Superior temporal gyrus (tissue), 1 donor: ENCODE measurements at regions not wholly inside any gene's neighbourhood (a gene's known extent, or its start where the extent isn't known, plus 50 kb on each side); places are given as distances from the start of the nearest gene placed in this dataset.
"Not testable (repeated sequence)": the region's sequence is repeated elsewhere in the genome, so short reads cannot be mapped to it uniquely, and the experiment has no call there.

Experiments
- DNase-seq: peaks from one replicate; pipeline ENCODE4 v3.0.0-alpha.2; 2016; ENCODE audit errors: extremely low spot score

DNA sequence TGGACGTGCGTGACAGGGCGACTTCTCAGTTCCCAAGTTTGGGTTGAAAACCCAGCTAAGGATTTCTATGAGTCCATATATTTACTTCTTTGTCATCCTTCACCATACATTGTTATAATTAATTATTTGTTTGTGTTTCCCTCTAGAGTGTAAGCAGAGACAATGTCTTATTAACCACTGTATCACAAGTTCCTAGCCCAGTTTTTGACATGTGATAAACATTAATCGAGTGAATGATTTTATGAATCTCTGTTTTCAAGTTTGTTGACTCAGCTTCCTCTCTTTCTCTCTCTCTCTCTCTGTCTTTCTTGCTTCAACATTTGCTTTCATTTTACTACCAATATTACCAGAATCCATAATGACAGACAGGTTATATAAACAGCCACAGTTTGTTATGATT, 1259.6 kb upstream of the TENM4 start:
- no peak for DNase-seq

DNA sequence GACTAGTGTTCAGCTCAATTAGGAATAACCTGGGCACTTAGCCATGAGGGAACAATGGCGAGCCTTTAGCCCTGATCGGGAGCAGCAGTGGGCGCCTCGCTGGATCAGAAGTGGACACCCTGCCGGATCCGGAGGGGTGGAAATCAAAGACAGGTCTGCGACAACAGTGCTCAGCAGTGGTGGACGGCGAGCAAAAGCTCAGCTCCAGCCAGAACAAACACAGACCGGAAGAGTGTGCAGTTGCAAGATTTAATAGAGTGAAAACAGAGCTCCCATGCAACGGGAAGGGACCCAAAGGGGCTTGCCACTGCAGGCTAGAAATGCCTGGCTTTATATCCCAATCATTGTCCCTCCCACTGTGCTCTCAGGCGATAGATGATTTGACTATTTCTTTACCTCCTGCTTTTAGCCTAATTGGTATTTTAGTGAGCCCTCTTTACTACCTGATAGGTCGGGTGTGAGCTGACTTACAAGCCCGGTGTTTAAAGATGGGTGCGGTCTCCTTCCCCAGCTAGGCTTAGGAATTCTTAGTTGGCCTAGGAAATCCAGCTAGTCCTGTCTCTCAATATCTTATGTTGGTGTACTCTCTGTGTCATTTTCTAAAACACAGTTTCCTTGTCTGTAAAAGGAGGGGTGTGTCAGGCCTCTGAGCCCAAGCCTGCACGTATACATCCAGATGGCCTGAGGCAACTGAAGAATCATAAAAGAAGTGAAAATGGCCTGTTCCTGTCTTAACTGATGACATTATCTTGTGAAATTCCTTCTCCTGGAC, 1258.8 kb upstream of the TENM4 start:
- not testable (repeated sequence) for DNase-seq

DNA sequence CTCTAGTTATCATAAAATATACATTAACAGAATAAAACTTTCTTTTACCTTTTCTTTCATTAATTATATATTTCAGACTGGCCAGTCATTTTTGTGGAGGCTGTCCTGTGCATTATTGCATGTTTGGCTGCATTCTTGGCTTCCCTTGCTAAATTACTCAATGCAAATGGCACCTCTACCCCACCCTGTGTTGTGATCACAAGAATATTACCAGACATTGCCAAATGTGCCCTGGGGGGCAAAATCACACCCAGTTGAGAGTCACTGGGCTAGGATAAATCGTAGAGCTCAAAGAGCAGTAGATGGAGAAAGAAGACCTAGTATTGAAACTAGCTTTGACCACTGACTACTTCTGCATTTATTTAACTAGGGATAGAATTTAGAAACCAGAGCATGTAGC, 1257.8 kb upstream of the TENM4 start:
- no peak for DNase-seq

DNA sequence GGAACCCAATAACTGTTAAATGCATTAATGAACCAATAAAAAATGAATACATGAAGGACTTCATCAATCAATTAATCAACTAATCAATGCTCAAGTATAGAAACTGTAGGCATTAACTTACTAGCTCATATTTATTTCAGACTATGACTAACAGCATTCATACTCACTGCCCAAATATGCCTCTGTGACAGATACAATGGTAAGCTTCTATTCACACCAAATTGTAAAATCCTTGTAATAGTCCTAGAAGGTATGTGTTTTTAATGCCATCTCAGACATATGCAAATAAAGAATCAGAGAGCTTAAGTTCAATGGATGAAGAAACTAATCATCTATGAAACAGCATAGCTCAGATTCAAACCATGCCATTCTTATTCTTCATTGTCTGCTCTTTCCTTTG, 1253.6 kb upstream of the TENM4 start:
- DNase-seq = no peak

DNA sequence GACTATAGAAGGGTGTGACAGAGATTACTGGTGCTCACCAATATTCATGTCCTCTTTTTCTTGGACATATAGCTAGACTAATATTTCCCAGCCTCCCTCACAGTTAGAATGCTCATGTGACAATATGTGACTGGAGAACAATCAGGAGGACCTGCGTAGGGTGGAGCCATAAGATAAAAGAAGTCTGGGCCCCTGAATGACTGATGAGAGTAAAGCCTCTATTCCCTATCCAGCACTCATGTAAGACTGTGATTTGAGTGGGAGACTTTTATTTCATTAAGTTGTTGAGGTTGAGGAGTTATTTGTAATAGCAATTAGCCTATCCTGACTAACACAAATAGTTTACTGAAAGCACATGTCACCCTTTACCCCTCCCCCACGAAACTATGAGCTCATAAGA, 1247.1 kb upstream of the TENM4 start:
- DNase-seq = no peak

DNA sequence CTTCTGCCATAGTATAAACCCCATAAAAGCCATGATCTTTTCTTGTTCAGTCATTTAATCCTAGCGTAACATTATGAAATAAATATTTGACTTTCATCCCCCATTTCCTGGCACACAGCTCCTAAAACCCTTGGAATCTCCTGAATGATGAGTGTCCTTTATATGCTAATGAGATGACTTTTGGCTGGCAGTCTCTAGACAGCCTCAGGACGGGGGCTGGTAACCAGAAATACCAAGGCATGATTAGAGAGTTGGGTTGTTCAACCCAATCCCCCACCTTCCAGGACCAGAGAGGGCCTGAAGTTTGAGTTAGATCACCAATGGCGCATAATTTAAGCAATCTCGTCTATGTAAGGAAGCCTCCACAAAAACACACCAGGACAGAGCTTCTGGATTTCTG, 1246.1 kb upstream of the TENM4 start:
- no peak for DNase-seq

DNA sequence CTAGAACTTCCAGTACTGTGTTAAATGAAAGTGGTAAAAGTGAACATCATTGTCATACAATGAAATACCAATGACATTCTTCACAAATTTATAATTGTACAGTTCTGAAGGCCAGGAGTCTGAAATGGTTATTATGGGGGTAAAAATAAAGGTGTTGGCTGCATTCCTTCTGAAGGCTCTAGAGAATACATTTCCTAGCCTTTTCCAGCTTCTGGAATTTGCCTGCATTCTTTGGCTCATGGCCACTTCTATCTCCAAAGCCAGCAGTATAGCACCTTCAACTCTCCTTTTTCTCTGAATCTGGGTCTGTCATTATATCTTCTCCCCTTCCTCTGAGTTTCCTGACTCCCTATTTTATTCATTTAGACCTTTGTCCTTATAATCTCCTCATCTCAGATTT, 1232.7 kb upstream of the TENM4 start:
- DNase-seq = no peak

DNA sequence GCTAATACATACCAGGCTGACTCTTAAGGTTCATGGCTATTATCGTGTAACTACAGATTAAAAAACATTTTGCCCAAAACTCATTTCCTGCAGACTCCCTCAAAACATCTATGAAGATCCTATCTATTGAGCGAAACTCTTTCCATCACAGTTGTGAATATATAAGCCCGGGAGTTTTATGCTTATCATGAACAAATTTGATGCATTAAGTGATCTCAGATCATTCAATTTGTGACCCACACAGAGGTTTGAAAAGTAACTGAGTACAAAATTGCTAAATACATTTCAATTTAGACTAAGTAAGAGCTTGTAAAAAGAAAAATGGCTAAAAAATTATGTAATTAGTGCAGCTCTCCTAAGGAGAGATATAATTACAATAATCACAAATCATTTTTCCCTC, 1228.8 kb upstream of the TENM4 start:
- no peak for DNase-seq

DNA sequence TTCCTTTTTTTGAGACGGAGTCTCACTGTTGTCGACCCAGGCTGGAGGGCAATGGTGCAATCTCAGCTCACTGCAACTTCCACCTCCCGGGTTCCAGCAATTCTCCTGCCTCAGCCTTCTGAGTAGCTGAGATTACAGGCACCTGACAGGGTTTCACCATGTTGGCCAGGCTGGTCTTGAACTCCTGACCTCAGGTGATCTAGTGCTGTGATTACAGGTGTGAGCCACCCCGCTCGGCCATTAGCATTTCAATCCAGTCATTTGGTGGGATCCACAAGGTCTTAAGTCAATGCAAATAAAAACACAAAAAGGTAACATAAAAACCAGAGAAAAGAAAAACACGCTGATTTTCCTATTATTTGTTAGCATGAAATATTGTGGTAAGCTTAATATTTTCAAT, 1227.2 kb upstream of the TENM4 start:
- no peak for DNase-seq

DNA sequence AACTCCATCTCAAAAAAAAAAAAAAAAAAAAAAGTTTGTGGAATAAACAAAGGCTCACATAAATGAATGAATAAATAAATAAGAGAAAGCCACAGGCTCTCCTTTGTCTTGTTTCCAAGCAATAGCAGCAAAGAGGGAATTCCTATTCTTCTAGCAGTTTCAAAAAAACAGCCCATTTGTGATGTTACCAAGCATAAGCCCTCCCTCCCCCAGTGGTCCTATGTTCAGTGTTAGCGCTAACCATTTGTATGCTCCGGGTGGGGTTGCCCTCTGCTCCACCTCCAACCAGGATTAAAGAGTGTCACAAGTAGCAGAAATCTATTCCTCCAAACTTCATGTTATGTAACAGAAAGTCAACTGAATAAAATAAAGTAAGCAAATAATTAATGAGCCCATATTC, 1215.0 kb upstream of the TENM4 start:
- no peak for DNase-seq

DNA sequence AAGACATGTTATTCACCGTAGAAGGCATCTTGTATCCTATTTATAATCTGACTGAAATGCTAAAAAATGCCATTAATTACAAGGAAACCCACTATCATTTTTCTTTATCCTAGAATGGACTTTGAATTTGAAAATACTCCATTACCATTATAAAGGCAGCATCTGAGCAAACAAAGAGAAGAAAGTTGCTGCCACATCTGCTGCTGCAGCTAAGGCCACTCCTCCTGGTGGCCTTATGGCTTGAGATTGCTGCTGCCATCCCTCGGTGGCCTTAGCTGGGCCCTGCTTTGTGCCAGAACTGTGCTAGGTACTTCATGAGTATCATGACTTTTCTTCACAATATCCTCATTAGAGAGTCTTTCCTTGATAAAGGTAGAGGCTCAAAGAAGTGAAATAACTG, 1210.1 kb upstream of the TENM4 start:
- DNase-seq = no peak

DNA sequence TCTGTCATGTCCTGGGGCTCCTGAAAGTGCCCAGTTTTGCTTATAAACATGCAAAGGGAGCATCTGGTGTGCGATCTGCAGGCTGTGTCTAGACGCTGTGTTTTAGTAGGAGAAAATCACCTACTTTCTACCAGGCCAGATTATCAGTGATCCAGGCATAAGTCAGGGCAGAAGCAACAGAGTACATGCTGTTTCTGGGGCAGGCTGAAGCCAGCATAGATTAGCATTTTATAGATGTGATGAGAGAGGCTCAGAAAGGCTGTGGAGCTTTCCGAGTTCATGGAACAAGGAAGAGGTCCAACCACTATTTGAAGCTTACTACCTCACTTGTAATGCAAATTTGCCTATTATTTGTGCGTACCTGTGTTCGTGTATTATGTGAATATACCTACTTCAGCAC, 1208.4 kb upstream of the TENM4 start:
- no peak for DNase-seq

DNA sequence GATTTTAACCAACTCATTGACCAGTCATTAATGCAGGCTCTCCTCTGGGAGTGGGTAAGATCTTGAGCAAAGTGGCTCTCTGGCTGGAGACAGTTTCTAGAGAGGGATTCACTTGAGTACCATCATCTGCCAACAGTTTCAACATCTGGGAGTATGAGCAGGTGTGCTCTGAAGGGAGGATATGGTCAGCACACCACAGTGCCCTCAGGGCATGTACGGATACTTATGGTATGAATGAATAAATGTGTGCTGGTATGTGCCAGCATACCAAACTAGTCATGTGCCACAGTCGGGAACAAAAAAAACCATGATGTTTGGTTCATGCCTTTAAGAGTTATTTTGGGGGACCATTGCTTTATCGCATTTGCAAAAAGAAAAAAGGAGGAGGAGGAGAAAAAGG, 1197.5 kb upstream of the TENM4 start:
- no peak for DNase-seq

DNA sequence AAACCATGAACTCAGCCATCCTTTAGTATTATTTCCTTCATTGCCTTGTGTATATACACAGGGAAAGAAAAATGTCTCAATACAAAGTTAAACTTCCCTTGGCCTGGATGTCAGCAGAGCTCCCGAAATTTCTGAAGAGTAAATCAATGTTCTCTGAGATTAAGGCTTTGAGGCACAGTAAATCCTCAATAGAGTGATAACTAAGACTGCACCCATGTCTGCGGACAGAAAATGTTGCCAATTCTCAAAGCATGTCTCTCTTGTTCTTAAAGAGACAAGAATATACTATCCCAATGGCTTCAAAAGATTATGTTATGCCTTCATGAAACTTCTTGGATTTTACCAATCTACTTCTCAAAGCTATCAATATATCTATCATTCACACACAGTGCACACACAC, 1196.7 kb upstream of the TENM4 start:
- DNase-seq = no peak

DNA sequence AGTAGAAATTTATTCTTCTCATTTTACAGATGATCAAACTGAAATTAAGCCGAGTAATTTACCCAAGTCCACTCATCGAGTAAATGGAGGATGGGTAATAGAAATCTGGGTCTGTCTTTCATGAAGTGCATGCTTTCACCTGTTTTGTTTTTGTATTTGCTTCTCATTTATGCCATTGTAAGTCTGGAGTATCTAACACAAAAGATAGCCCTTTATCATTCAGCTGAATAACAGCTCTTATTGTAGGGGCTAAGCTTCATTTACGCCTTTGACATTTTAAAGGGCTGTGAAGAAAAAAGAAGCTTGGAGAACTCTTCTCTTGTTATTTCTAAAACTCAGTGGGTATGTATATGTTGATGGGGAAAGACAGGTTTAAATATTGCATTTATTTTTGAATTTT, 1196.2 kb upstream of the TENM4 start:
- no peak for DNase-seq

DNA sequence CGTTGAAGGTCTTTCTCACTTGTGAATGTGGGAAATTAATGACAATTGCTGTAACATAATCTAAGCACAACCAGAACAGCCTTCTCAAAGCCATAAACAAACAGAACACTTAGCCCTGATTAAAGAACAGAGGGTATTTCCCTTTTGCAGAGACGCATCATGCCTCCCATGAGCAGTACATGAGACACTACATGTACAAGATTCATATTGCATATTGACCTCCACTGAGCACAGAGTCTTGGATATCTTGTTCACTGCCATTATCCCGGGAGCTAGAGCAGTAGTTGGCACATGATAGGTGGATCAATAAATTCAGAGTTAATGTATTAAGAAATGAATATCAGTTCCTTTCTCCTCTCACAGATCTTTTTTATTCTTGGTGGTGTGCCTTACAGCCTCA, 1194.3 kb upstream of the TENM4 start:
- no peak for DNase-seq

DNA sequence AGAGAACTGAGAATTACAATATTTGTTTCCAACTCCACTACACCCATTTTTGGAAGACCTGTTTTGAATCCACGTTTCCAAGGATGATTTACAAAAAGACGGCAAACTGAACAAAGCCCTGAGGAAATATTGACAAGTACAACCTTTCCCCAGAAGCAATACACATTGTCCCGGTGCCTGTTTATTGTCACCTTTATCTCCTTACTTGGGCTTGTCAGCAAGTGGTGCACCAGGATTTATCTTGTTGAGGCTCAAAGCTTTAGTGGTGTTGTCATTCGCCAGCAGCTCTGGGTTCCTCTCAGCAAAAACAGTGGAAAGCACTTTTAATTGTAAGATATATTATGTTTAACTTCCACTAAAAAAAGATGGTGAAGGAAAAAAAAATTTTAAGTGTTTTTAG, 1191.9 kb upstream of the TENM4 start:
- DNase-seq = no peak

DNA sequence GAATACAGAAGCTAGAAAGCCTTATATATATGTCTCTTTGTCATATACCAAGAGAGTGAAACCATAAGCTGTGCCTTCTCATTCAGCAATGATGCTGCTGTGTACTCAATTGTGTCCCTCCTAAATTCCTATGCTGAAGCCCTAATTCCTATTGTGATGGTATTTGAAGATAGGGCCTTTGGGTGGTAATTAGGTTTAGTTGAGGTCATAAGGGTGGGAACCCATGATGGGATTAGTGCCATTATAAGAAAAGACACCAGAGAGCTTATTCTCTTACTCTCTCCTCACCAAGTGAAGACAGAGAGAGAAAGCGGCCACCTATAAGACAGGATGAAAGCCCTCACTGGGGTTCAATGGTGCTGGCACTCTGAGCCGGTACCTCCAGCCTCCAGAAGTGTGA, 1191.3 kb upstream of the TENM4 start:
- no peak for DNase-seq

DNA sequence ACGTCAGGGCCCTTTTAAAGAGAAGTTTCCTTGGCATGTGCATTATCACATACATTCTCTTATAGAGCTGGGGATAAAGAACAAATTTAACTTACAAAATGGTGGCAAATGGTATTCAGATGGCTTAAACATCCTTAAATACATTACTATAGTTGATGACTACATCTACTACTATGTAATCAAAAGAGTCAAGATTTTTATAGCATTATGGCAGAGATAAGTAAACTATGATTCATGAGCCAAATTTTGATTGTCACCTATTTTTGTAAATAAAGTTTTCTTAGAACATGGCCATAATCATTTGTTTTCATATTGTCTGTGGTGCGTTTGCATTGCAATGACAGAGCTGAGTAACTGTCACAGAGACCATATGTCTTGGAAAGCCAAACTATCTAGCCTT, 1188.6 kb upstream of the TENM4 start:
- no peak for DNase-seq

DNA sequence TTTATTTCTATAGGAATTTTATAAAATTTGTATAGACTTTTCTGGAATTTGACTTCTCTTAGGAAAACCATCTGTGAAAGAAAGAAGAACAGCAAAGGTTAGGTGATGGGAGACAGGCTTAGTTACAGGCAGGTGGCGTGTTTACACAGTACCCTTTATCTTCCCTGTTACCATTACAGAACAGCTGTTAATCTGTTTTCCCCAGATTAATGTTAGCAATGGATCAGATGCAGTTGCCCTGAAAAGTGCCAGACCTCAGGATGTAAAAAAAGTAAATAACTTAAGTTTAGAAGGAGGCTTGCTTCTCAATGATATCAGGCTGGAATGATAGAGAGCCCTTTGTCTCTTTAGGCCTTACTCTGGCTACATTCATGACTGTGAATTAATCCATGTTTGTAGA, 1186.5 kb upstream of the TENM4 start:
- no peak for DNase-seq

DNA sequence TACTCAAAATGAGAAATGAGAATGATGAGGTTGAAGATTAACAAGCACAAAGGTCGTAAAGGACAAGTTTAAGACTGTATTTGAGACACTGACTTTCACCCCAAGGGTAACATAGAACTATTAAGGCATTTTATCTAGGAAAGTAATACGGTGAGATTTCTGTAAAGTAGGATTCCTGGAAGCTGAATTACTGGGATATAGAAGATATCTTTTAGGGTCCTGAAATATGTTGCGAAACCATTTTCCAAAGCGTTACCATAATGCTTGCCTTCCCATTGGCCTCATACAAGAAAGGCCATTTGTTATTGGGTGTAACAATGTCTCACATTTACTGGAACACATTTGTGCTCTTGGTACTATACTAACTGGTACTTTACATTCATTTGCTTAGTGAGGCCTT, 1185.9 kb upstream of the TENM4 start:
- DNase-seq = no peak

DNA sequence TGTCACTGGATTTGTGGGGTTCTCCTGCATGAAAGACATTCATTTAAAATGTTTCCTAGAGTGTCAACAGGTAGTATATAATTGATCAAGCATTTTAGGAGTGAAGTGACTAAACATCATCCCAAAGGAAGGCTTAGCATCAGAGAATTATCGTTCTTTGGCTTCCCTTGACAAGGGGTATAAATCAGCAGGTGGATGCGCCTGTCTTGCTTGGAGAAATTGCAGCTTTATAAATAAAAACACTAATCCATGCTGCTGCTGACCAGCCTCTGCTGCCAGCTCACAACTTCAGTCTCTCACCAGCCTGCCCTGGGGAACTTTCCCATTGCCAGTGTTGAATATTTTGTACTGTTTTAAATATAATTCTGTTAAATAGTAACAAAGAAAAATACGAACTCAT, 1184.7 kb upstream of the TENM4 start:
- no peak for DNase-seq

DNA sequence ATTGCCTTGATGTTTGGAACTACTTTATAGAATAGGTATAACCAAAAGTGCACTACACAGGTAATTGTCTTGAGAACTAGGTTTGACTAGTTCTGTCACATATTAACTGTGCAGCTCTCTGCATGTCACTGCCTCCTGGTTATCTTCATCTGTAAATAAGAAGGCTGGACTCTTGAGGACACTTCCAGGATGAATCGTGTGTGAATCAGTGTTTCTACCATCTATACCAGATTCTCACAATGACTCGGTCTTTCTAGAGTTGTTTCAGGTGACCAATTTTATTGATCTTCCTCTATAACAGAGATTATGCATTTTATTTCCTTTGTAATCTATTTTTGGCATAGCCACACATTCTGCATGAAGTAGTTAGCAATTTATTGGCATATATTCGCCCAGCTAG, 1181.0 kb upstream of the TENM4 start:
- no peak for DNase-seq

DNA sequence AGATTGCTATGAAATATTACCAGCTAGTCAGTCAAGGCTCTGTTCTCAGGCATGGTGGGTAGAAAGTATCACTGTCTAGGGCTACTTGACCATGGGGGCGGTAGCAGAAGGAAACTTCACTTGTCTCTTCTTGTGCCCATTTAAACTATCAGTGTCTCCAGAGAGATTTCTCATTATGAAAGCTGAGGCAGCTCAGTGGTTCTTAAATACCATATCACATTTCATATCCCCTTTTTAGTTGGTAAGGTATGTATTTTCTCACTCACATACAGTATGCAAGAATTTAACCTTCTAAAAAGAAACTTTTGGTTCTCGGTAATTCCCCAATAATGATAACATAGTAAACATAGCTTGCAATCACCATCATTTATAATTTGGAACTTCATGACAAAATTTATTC, 1180.0 kb upstream of the TENM4 start:
- DNase-seq = no peak
